ENCODE measurements at regions not wholly inside any gene's neighbourhood (a gene's known extent, or its start where the extent isn't known, plus 50 kb on each side); places are given as distances from the start of the nearest gene placed in this dataset.

GRCh38 chr6:71527886-71528285, 239.3 kb downstream of the OGFRL1 start:
- peak; percentile 32 for DNase-seq (ENCODE audit: low read depth)

GRCh38 chr6:71529026-71529425, 240.4 kb downstream of the OGFRL1 start:
- DNase-seq (ENCODE audit: low read depth), result no peak

GRCh38 chr6:71529769-71530168, 241.2 kb downstream of the OGFRL1 start:
- DNase-seq (ENCODE audit: low read depth), result no peak

GRCh38 chr6:71531006-71531405, 242.4 kb downstream of the OGFRL1 start:
- peak; percentile 48 for DNase-seq (ENCODE audit: low read depth)

- DNase-seq (ENCODE audit: low read depth), result no peak
These were observed 243.2 kb downstream of the OGFRL1 start for GRCh38 chr6:71531841-71532240.

- peak; percentile 41 for DNase-seq (ENCODE audit: low read depth)
These were observed 245.3 kb downstream of the OGFRL1 start for GRCh38 chr6:71533939-71534379.

GRCh38 chr6:71534921-71535320, 246.3 kb downstream of the OGFRL1 start:
- no peak for DNase-seq (ENCODE audit: low read depth)

GRCh38 chr6:71537717-71538116, 249.1 kb downstream of the OGFRL1 start:
- peak; percentile 60 for DNase-seq (ENCODE audit: low read depth)

GRCh38 chr6:71544028-71544427, 255.4 kb downstream of the OGFRL1 start:
- DNase-seq (ENCODE audit: low read depth), result peak; percentile 77

GRCh38 chr6:71544906-71545305, 256.3 kb downstream of the OGFRL1 start:
- no peak for DNase-seq (ENCODE audit: low read depth)

GRCh38 chr6:71545905-71546304, 257.3 kb downstream of the OGFRL1 start:
- DNase-seq (ENCODE audit: low read depth), result no peak

GRCh38 chr6:71551798-71552197, 263.2 kb downstream of the OGFRL1 start:
- DNase-seq (ENCODE audit: low read depth), result no peak

- no peak for DNase-seq (ENCODE audit: low read depth)
These were observed 267.5 kb downstream of the OGFRL1 start for GRCh38 chr6:71556141-71556540.

- no peak for DNase-seq (ENCODE audit: low read depth)
These were observed 270.4 kb downstream of the OGFRL1 start for GRCh38 chr6:71558974-71559373.

- no peak for DNase-seq (ENCODE audit: low read depth)
These were observed 279.0 kb downstream of the OGFRL1 start for GRCh38 chr6:71567562-71567961.

- no peak for DNase-seq (ENCODE audit: low read depth)
These were observed 289.2 kb downstream of the OGFRL1 start for GRCh38 chr6:71577766-71578165.

GRCh38 chr6:71579902-71580301, 291.3 kb downstream of the OGFRL1 start:
- DNase-seq (ENCODE audit: low read depth), result no peak

- DNase-seq (ENCODE audit: low read depth), result no peak
These were observed 294.2 kb downstream of the OGFRL1 start for GRCh38 chr6:71582820-71583219.

- DNase-seq (ENCODE audit: low read depth), result no peak
These were observed 296.3 kb downstream of the OGFRL1 start for GRCh38 chr6:71584712-71585436.

GRCh38 chr6:71585472-71585871, 296.9 kb downstream of the OGFRL1 start:
- no peak for DNase-seq (ENCODE audit: low read depth)

GRCh38 chr6:71588490-71588889, 297.9 kb upstream of the RIMS1 start:
- no peak for DNase-seq (ENCODE audit: low read depth)

GRCh38 chr6:71589254-71589653, 297.1 kb upstream of the RIMS1 start:
- DNase-seq (ENCODE audit: low read depth), result no peak

GRCh38 chr6:71592643-71593042, 293.7 kb upstream of the RIMS1 start:
- DNase-seq (ENCODE audit: low read depth), result no peak

- DNase-seq (ENCODE audit: low read depth), result no peak
These were observed 287.0 kb upstream of the RIMS1 start for GRCh38 chr6:71599359-71599758.
